ENCODE measurements at regions not wholly inside any gene's neighbourhood (a gene's known extent, or its start where the extent isn't known, plus 50 kb on each side); places are given as distances from the start of the nearest gene placed in this dataset.
A peak's percentile ranks its signal among the peaks of the same experiment; 100 is the strongest.
"Not testable (repeated sequence)": the region's sequence is repeated elsewhere in the genome, so short reads cannot be mapped to it uniquely, and the experiment has no call there.

DNA sequence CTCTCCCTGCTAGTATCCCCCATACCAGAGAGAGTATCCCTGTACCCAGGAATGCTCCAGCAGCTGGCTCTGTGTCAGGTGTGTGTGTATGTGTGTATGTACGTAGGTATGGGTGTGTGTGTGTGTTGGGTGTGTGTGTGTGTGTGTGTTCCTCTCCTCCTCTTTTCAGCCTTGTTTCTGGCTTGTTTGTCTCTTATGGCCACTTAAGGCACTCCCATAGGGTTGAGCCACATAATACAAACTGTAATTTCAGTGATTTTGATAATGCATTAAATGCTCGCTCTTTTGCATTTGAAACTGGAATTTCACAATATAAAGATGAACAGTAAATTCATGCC, 80.8 kb upstream of the SH3PXD2B start:
- no peak overlapping the region for H3K27ac ChIP-seq (ENCODE audit: low read depth in 1 of 2, low read length in 2 of 2)
- no peaks in the 10 kb centered on the region for H3K27me3 ChIP-seq (ENCODE audit: control insufficient read depth in 1 of 2, insufficient read depth in 2 of 2, low read length in 1 of 2)
- no peak for ATAC-seq (ENCODE audit: low FRiP score)
- no peaks in the 10 kb centered on the region for H3K9me3 ChIP-seq (ENCODE audit: control insufficient read depth, low read length)
- 86 to 90% methylated on average over 2 of the region's 2 CpGs for WGBS, 2 donors
- intact Hi-C loops (cut with DNase I): no loop called here
- DNase-seq: no peak
- no peaks in the 10 kb centered on the region for H3K4me1 ChIP-seq (ENCODE audit: control insufficient read depth in 1 of 2, insufficient read depth in 2 of 2, low read length in 2 of 2)
- no peaks in the 10 kb centered on the region for H3K36me3 ChIP-seq (ENCODE audit: control insufficient read depth in 1 of 2, insufficient read depth in 2 of 2, low read length in 1 of 2)
- H3K4me3 ChIP-seq (ENCODE audit: low read length in 2 of 2): no peak overlapping the region

DNA sequence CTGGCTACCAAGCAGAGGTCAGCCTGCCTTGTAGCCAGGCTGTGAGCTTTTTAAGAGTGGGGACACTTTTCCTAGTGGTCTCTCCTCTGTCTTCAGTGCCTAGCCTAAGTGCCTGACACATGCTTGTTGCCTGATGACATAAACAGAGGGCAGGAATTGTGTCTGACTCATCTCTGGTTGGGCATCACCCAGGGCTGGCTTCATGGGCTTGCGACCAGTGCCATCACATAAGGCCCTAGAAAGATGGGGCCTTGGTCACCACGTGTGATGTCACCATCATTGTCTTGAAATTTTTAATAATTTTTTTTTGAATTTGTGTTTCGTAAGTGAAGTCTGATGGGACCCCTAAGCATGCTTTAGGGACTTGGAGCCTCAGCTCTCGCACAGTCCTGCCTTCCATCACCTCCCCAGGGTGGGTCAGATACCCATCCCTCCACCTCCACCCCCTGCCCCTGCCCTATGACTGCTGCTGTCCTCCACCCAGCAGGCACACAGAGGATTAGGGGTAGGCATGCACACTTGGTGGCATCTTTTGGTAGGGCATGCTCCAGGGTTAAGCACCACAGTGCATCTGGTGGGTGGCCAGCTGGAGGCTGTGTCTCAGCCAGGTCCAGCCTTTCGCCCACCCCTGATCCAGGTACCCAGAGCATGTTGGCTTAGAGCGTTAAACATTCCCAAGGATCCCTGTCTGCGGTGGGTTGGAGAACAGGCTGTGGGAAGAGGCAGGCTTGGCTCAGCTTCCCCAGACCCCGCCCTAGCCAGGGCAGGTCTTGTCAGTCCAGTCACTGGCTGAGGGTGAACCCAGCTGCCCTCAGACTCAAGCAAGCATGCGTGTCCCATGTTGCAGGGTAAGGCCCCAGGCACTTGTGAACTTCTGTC, 80.1 kb upstream of the SH3PXD2B start:
- no peaks in the 10 kb centered on the region for H3K36me3 ChIP-seq (ENCODE audit: control insufficient read depth in 1 of 2, insufficient read depth in 2 of 2, low read length in 1 of 2)
- DNase-seq (no peak), ATAC-seq (ENCODE audit: low FRiP score) (peak; percentile 38)
- 92 to 93% methylated on average over 9 of the region's 9 CpGs for WGBS, 2 donors
- H3K4me1 ChIP-seq (ENCODE audit: control insufficient read depth in 1 of 2, insufficient read depth in 2 of 2, low read length in 2 of 2): no peaks in the 10 kb centered on the region
- intact Hi-C loops (cut with DNase I): no loop called here
- no peaks in the 10 kb centered on the region for H3K27me3 ChIP-seq (ENCODE audit: control insufficient read depth in 1 of 2, insufficient read depth in 2 of 2, low read length in 1 of 2)
- no peak overlapping the region for H3K4me3 ChIP-seq (ENCODE audit: low read length in 2 of 2)
- no peak overlapping the region for H3K27ac ChIP-seq (ENCODE audit: low read depth in 1 of 2, low read length in 2 of 2)
- H3K9me3 ChIP-seq (ENCODE audit: control insufficient read depth, low read length): no peaks in the 10 kb centered on the region

DNA sequence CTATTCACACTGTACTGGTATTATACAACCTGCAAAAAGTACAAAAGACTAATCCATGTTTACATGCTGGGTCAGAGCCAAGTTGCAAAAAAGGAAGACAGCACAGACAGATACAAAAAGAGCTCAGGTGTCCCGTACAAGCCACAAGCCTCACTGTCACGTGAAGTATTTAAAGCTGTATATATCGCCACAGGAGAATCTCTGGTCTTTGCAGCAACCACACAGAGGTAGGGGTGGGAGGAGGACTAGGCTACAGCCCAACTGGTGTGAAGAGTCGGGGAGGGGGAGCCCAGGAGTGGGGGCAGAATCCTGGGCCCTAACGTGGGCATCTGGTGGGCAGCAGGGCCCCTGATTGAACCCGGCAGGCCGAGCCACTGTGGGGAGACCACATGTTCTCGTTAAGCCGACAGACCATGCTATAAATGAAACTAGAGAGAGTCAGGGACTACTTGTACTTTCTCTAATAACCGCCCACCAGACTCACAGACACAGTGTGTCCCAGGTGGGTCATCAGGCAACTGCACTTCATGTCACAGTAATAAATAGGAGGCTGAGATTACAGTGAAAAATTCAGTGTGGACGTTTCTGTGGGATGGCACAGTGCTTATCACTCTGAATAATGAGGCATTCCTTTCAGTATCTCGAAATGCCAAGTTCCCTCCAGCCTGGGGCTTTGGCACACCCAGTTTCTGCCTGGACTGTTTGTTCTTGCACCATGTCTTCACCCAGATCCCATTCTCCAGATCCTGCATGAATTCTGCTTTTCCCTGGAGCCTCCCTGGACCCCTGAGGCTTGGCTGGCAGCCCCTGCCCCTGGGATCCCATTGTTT, 79.3 kb upstream of the SH3PXD2B start:
- Histone ChIP-seq H3K4me1 (ENCODE audit: control insufficient read depth in 1 of 2, insufficient read depth in 2 of 2, low read length in 2 of 2) (no peaks in the 10 kb centered on the region), H3K9me3 (ENCODE audit: control insufficient read depth, low read length) (no peaks in the 10 kb centered on the region), H3K4me3 (ENCODE audit: low read length in 2 of 2) (no peak overlapping the region), H3K27ac (ENCODE audit: low read depth in 1 of 2, low read length in 2 of 2) (no peak overlapping the region), H3K36me3 (ENCODE audit: control insufficient read depth in 1 of 2, insufficient read depth in 2 of 2, low read length in 1 of 2) (no peaks in the 10 kb centered on the region), H3K27me3 (ENCODE audit: control insufficient read depth in 1 of 2, insufficient read depth in 2 of 2, low read length in 1 of 2) (no peaks in the 10 kb centered on the region)
- intact Hi-C loops (cut with DNase I): loop anchor here in 1 of 2 donors (2.0 kb wide), 1 partner anchor 61 kb away; no protein-coding TSS in a partner anchor
- 22 to 29% methylated on average over 12 of the region's 12 CpGs for WGBS, 2 donors
- no peak for DNase-seq
- no peak for ATAC-seq (ENCODE audit: low FRiP score)

DNA sequence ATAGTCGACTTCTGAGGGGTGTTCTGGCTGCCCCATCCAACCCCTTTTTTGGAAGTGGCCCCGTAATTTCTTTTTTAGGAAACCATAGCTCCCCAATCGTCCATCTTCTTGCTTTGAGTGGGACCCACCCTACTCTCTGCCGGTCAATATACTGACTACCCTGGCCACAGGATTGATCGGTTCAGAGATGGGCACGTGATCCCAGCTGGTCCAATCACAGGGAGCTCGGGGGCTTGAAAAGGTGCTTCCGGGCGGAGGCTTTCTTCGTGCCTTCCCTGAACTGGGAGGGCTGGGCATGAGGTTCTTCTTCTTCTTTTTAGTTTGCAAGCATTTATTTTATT, 78.7 kb upstream of the SH3PXD2B start:
- no peak overlapping the region for H3K4me3 ChIP-seq (ENCODE audit: low read length in 2 of 2)
- H3K27me3 ChIP-seq (ENCODE audit: control insufficient read depth in 1 of 2, insufficient read depth in 2 of 2, low read length in 1 of 2): no peaks in the 10 kb centered on the region
- 93% methylated on average over 10 of the region's 10 CpGs for WGBS, 2 donors
- H3K36me3 ChIP-seq (ENCODE audit: control insufficient read depth in 1 of 2, insufficient read depth in 2 of 2, low read length in 1 of 2): no peaks in the 10 kb centered on the region
- no peaks in the 10 kb centered on the region for H3K4me1 ChIP-seq (ENCODE audit: control insufficient read depth in 1 of 2, insufficient read depth in 2 of 2, low read length in 2 of 2)
- intact Hi-C loops (cut with DNase I): loop anchor here in 1 of 2 donors (2.0 kb wide), 1 partner anchor 62 kb away; no protein-coding TSS in a partner anchor
- H3K9me3 ChIP-seq (ENCODE audit: control insufficient read depth, low read length): no peaks in the 10 kb centered on the region
- ATAC-seq (ENCODE audit: low FRiP score): no peak
- DNase-seq: no peak
- H3K27ac ChIP-seq (ENCODE audit: low read depth in 1 of 2, low read length in 2 of 2): no peak overlapping the region

DNA sequence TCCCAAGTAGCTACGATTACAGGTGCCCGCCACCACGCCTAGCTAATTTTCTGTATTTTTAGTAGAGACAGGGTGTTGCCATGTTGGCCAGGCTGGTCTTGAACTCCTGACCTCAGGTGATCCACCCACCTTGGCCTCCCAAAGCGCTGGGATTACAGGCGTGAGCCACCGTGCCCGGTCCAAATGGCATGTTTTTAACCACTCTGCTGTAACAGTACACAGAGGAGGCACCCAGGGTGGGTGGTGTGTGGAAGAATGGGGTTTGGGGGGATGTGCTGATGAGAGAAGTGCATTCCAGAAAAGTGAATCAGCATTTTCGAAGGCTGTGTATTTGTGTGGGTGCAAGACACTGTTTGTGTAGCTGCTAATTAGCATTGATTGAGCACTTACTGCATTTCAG, 78.1 kb upstream of the SH3PXD2B start:
- WGBS, 2 donors: 94% methylated on average over 8 of the region's 8 CpGs
- not testable (repeated sequence) for H3K4me1 ChIP-seq (ENCODE audit: control insufficient read depth in 1 of 2, insufficient read depth in 2 of 2, low read length in 2 of 2); H3K27me3 ChIP-seq (ENCODE audit: control insufficient read depth in 1 of 2, insufficient read depth in 2 of 2, low read length in 1 of 2); H3K4me3 ChIP-seq (ENCODE audit: low read length in 2 of 2); DNase-seq; H3K27ac ChIP-seq (ENCODE audit: low read depth in 1 of 2, low read length in 2 of 2); H3K36me3 ChIP-seq (ENCODE audit: control insufficient read depth in 1 of 2, insufficient read depth in 2 of 2, low read length in 1 of 2); ATAC-seq (ENCODE audit: low FRiP score); H3K9me3 ChIP-seq (ENCODE audit: control insufficient read depth, low read length)
- intact Hi-C loops (cut with DNase I): loop anchor here in 1 of 2 donors (2.0 kb wide), 1 partner anchor 62 kb away; no protein-coding TSS in a partner anchor

DNA sequence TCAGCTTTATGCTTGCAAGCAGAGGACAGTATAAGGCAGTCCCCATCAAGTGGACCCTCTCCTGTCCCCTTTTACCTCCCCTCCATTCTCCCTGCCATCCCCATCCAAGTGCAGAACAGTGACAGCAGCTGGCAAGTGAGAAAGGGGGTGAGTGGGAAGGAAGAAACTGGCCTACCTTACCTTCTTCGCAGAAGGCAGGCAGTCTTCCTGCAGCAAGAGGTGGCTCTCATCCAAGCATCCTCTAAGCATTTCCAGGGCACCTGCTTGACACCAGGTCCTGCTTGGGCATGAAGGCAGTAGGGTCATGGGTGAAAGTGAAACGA, 77.3 kb upstream of the SH3PXD2B start:
- ATAC-seq (ENCODE audit: low FRiP score): no peak
- WGBS, 2 donors: 95 to 98% methylated on average over 2 of the region's 2 CpGs

DNA sequence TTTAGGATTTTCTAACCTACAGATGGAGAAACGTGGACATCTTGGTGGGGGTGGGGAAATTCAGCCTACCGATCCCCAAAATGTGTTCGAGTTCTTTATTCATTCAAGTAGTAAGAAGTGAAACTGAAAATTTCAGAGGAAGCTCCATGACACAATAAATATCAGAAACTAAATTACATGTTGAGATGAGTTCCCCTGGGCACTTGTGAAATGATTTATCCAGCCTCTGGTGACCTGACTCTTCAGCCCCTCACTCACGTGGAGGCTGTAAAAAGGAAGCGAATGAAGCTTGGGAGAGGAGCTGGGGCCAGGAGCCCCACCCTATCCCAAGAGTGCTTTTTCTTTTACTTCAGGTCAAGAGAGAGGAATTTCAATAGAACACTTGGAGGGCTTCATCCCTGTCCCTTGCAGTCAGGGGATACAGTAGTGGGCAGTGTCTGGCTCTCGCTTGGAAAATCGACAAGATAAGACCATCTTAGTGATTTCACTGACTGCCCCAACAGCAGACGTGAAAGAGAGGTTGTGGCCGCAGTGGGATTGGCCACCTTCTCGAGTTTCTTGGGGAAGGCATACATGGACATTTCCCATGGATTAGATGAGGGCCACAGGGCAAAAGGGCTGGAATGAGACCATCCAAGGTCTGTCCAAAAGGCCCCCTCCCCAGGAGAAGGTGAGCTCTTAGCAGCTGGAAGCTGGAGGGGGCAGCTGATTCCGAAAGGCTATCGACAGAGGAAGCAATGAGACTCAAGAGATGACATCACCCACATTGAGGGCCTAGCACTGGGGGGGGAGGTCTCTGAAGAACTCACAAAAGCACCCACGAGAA, 76.8 kb upstream of the SH3PXD2B start:
- no peaks in the 10 kb centered on the region for H3K27me3 ChIP-seq (ENCODE audit: control insufficient read depth in 1 of 2, insufficient read depth in 2 of 2, low read length in 1 of 2)
- no peak overlapping the region for H3K27ac ChIP-seq (ENCODE audit: low read depth in 1 of 2, low read length in 2 of 2)
- H3K9me3 ChIP-seq (ENCODE audit: control insufficient read depth, low read length): no peaks in the 10 kb centered on the region
- DNase-seq (no peak), ATAC-seq (ENCODE audit: low FRiP score) (no peak)
- H3K36me3 ChIP-seq (ENCODE audit: control insufficient read depth in 1 of 2, insufficient read depth in 2 of 2, low read length in 1 of 2): no peaks in the 10 kb centered on the region
- no peaks in the 10 kb centered on the region for H3K4me1 ChIP-seq (ENCODE audit: control insufficient read depth in 1 of 2, insufficient read depth in 2 of 2, low read length in 2 of 2)
- WGBS, 2 donors: 88 to 90% methylated on average over 13 of the region's 13 CpGs
- intact Hi-C loops (cut with DNase I): no loop called here
- no peak overlapping the region for H3K4me3 ChIP-seq (ENCODE audit: low read length in 2 of 2)

More for the DNA sequence above, 77.3 kb upstream of the SH3PXD2B start:
- no peaks in the 10 kb centered on the region for H3K4me1 ChIP-seq (ENCODE audit: control insufficient read depth in 1 of 2, insufficient read depth in 2 of 2, low read length in 2 of 2)
- no peak overlapping the region for H3K27ac ChIP-seq (ENCODE audit: low read depth in 1 of 2, low read length in 2 of 2)
- H3K9me3 ChIP-seq (ENCODE audit: control insufficient read depth, low read length): no peaks in the 10 kb centered on the region
- no peak for DNase-seq
- no peaks in the 10 kb centered on the region for H3K36me3 ChIP-seq (ENCODE audit: control insufficient read depth in 1 of 2, insufficient read depth in 2 of 2, low read length in 1 of 2)
- H3K4me3 ChIP-seq (ENCODE audit: low read length in 2 of 2): no peak overlapping the region
- H3K27me3 ChIP-seq (ENCODE audit: control insufficient read depth in 1 of 2, insufficient read depth in 2 of 2, low read length in 1 of 2): no peaks in the 10 kb centered on the region
- intact Hi-C loops (cut with DNase I): loop anchor here in 1 of 2 donors (2.0 kb wide), 1 partner anchor 63 kb away; no protein-coding TSS in a partner anchor

DNA sequence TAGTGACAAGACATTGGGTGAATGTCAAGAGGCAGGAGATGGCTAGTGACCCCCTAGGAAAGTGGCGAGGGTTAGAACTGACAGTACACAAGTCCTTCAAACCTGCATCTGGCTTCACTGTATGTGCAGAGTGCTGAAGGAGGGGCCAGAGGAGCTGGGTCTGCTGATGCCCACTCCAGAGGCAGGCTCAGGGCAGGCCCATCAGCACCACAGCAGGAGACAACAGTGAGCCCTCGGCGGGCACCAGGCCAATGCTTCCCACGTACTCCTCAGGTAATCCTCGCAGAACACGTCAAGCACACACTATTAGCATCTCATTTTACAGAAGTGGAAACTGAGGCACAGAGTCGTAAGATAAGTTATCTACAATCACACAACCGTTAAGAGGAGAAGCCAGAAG, 76.1 kb upstream of the SH3PXD2B start:
- ATAC-seq (ENCODE audit: low FRiP score): no peak
- no peaks in the 10 kb centered on the region for H3K4me1 ChIP-seq (ENCODE audit: control insufficient read depth in 1 of 2, insufficient read depth in 2 of 2, low read length in 2 of 2)
- DNase-seq: no peak

More for the DNA sequence above, 76.1 kb upstream of the SH3PXD2B start:
- Histone ChIP-seq H3K27me3 (ENCODE audit: control insufficient read depth in 1 of 2, insufficient read depth in 2 of 2, low read length in 1 of 2) (no peaks in the 10 kb centered on the region), H3K4me3 (ENCODE audit: low read length in 2 of 2) (no peak overlapping the region), H3K27ac (ENCODE audit: low read depth in 1 of 2, low read length in 2 of 2) (no peak overlapping the region), H3K9me3 (ENCODE audit: control insufficient read depth, low read length) (no peaks in the 10 kb centered on the region), H3K36me3 (ENCODE audit: control insufficient read depth in 1 of 2, insufficient read depth in 2 of 2, low read length in 1 of 2) (no peaks in the 10 kb centered on the region)
- 96 to 97% methylated on average over 8 of the region's 8 CpGs for WGBS, 2 donors
- intact Hi-C loops (cut with DNase I): no loop called here
